Chondrocyte (in vitro differentiated cells): ENCODE measurements at regions not wholly inside any gene's neighbourhood (a gene's known extent, or its start where the extent isn't known, plus 50 kb on each side); places are given as distances from the start of the nearest gene placed in this dataset.
A peak's percentile ranks its signal among the peaks of the same experiment; 100 is the strongest.

Experiments used
- DNase-seq: peaks from one replicate; pipeline ENCODE4 v3.0.0; 2021; ENCODE audit warnings: mixed read lengths, low spot score
- H3K27ac Mint-ChIP-seq: one replicate; pipeline ENCODE4 v1.8.0; 2021; ENCODE audit warnings: mild to moderate bottlenecking, moderate library complexity, mixed read lengths; ENCODE audit not compliant: unreplicated experiment
- H3K27me3 Mint-ChIP-seq: 2 replicates; pipeline ENCODE4 v1.8.0; 2021; ENCODE audit warnings: low read depth, mixed read lengths
- H3K36me3 Mint-ChIP-seq: 2 replicates; pipeline ENCODE4 v1.8.0; 2021; ENCODE audit warnings: low read depth, mixed read lengths
- H3K4me1 Mint-ChIP-seq: 2 replicates; pipeline ENCODE4 v1.8.0; 2021; ENCODE audit warnings: low read depth, mild to moderate bottlenecking, mixed read lengths
- H3K4me3 Mint-ChIP-seq: one replicate; pipeline ENCODE4 v1.8.0; 2021; ENCODE audit warnings: mild to moderate bottlenecking, moderate library complexity, mixed read lengths; ENCODE audit not compliant: unreplicated experiment
- H3K9me3 Mint-ChIP-seq: 2 replicates; pipeline ENCODE4 v1.8.0; 2021; ENCODE audit warnings: low read depth, mixed read lengths
- CTCF ChIP-seq: fragments of 200-600 bp; sonication (generic); IDR thresholded peaks from 2 replicates; pipeline ENCODE4 v1.5.0; 2021; ENCODE audit warnings: antibody characterized with exemption, mild to moderate bottlenecking, moderate library complexity

GRCh38 chr2:129058981-129059380 lies 740.3 kb upstream of the HS6ST1 start:
- Mint-ChIP-seq H3K9me3 (no peaks in the 10 kb centered on the region), H3K4me3 (no peak overlapping the region), H3K27ac (peak overlapping the region; percentile 36), H3K36me3 (no peaks in the 10 kb centered on the region), H3K4me1 (peaks cover 35% of the 10 kb centered on the region), H3K27me3 (no peaks in the 10 kb centered on the region)
- no peak for TF ChIP-seq CTCF
- no peak for DNase-seq

- Mint-ChIP-seq H3K36me3 (no peaks in the 10 kb centered on the region), H3K27ac (peak overlapping the region; percentile 36), H3K4me1 (peaks cover 34% of the 10 kb centered on the region), H3K4me3 (no peak overlapping the region), H3K27me3 (peaks cover 4% of the 10 kb centered on the region), H3K9me3 (no peaks in the 10 kb centered on the region)
- no peak for DNase-seq
- TF ChIP-seq CTCF = no peak
These were observed 740.8 kb upstream of the HS6ST1 start for GRCh38 chr2:129059476-129059875.

- no peaks in the 10 kb centered on the region for H3K36me3 Mint-ChIP-seq
- no peak overlapping the region for H3K4me3 Mint-ChIP-seq
- peaks cover 30% of the 10 kb centered on the region for H3K4me1 Mint-ChIP-seq
- peaks cover 5% of the 10 kb centered on the region for H3K27me3 Mint-ChIP-seq
- H3K9me3 Mint-ChIP-seq = no peaks in the 10 kb centered on the region
- peak overlapping the region; percentile 90 for H3K27ac Mint-ChIP-seq
- DNase-seq = no peak
- TF ChIP-seq CTCF = no peak
These were observed 742.6 kb upstream of the HS6ST1 start for GRCh38 chr2:129061069-129061768.

GRCh38 chr2:129061769-129062121 lies 743.1 kb upstream of the HS6ST1 start:
- Mint-ChIP-seq H3K4me1 (peaks cover 30% of the 10 kb centered on the region), H3K4me3 (no peak overlapping the region), H3K9me3 (no peaks in the 10 kb centered on the region), H3K27ac (peak overlapping the region; percentile 90), H3K27me3 (peaks cover 5% of the 10 kb centered on the region), H3K36me3 (no peaks in the 10 kb centered on the region)
- DNase-seq = no peak
- TF ChIP-seq CTCF = no peak

GRCh38 chr2:129062146-129062912 lies 743.7 kb upstream of the HS6ST1 start:
- TF ChIP-seq CTCF = no peak
- DNase-seq = no peak
- Mint-ChIP-seq H3K9me3 (no peaks in the 10 kb centered on the region), H3K4me1 (peaks cover 30% of the 10 kb centered on the region), H3K36me3 (no peaks in the 10 kb centered on the region), H3K27me3 (peaks cover 5% of the 10 kb centered on the region), H3K27ac (no peak overlapping the region), H3K4me3 (no peak overlapping the region)
